OCI-LY3 (cell line): ENCODE measurements at regions not wholly inside any gene's neighbourhood (a gene's known extent, or its start where the extent isn't known, plus 50 kb on each side); places are given as distances from the start of the nearest gene placed in this dataset.
"Not testable (repeated sequence)": the region's sequence is repeated elsewhere in the genome, so short reads cannot be mapped to it uniquely, and the experiment has no call there.

Experiments used
- EZH2phosphoT487 ChIP-seq: fragments of 200-600 bp; shearing (Covaris generic); IDR thresholded peaks from 2 replicates; pipeline ENCODE4 v1.6.1; 2018; ENCODE audit warnings: antibody characterized with exemption, mixed run types, low read depth
- TF ChIP-seq, protein P1 (sequence below): fragments of 200-600, 300-600 bp; sonication (generic); IDR thresholded peaks from 2 replicates; pipeline ENCODE4 v1.5.1; 2014; ENCODE audit warnings: antibody characterized with exemption, low read length, low read depth

- TF ChIP-seq, protein P1, sequence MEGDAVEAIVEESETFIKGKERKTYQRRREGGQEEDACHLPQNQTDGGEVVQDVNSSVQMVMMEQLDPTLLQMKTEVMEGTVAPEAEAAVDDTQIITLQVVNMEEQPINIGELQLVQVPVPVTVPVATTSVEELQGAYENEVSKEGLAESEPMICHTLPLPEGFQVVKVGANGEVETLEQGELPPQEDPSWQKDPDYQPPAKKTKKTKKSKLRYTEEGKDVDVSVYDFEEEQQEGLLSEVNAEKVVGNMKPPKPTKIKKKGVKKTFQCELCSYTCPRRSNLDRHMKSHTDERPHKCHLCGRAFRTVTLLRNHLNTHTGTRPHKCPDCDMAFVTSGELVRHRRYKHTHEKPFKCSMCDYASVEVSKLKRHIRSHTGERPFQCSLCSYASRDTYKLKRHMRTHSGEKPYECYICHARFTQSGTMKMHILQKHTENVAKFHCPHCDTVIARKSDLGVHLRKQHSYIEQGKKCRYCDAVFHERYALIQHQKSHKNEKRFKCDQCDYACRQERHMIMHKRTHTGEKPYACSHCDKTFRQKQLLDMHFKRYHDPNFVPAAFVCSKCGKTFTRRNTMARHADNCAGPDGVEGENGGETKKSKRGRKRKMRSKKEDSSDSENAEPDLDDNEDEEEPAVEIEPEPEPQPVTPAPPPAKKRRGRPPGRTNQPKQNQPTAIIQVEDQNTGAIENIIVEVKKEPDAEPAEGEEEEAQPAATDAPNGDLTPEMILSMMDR, result not testable (repeated sequence)
- TF ChIP-seq EZH2phosphoT487, result not testable (repeated sequence)
Observed at GRCh38 chr5:24271702-24272118, 373.1 kb downstream of the CDH10 start.
